ENCODE measurements at regions not wholly inside any gene's neighbourhood (a gene's known extent, or its start where the extent isn't known, plus 50 kb on each side); places are given as distances from the start of the nearest gene placed in this dataset.

GRCh38 chr7:35437619-35438275 is 183.8 kb upstream of the TBX20 start:
- TF ChIP-seq CTCF (conservative IDR thresholded peaks at IDR 0.05 in 1 of 2, IDR thresholded peaks at IDR 0.05 in 1 of 2; ENCODE audit: extremely low read depth in 1 of 2, insufficient read depth in 1 of 2, low read depth in 1 of 2, low read length in 2 of 2) (no peak), EZH2 (IDR thresholded peaks at IDR 0.05; ENCODE audit: borderline replicate concordance, low read length) (no peak)

Data from mammary epithelial cell (primary cell).